A673 (cell line): ENCODE measurements at regions not wholly inside any gene's neighbourhood (a gene's known extent, or its start where the extent isn't known, plus 50 kb on each side); places are given as distances from the start of the nearest gene placed in this dataset.

Experiments
- CTCF ChIP-seq: fragments of 300-800, 200-600 bp; sonication (generic); conservative IDR thresholded peaks from 2 replicates; pipeline ENCODE4 v1.5.1; 2017; ENCODE audit warnings: low read depth, mild to moderate bottlenecking, antibody characterized with exemption, low read length, moderate library complexity, mixed read lengths
- EZH2 ChIP-seq: fragments of 200-600 bp; sonication (generic); IDR thresholded peaks from 2 replicates; pipeline ENCODE4 v1.6.1; 2017; ENCODE audit warnings: borderline replicate concordance, low read depth, mild to moderate bottlenecking, mixed read lengths, antibody characterized with exemption, low read length; ENCODE audit not compliant: poor library complexity, severe bottlenecking

DNA sequence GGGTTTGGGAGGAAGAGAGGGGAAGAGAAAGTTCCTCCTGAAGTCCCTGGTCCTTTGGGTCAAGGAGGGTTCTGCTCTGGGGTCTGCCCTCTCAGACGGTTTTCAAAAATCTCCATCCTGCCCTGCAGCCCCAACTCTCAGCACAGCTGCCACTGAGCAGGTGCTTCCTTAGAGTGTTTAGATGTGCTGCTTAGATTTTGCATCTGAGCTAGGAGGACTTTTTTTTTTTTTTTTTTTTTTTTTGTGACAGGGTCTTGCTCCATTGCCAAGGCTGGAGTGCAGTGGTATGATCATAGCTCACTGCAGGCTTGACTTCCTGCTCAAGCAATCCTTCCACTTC is 324.9 kb upstream of the POU3F1 start:
- TF ChIP-seq CTCF (no peak), EZH2 (no peak)
